Vagina (tissue), 2 donors: ENCODE measurements at regions not wholly inside any gene's neighbourhood (a gene's known extent, or its start where the extent isn't known, plus 50 kb on each side); places are given as distances from the start of the nearest gene placed in this dataset.

Experiments
- DNase-seq, 2 donors: peaks; one replicate each; pipeline ENCODE4 v3.0.0-alpha.2; 2017; ENCODE audit errors: extremely low spot score in 2 of 2
- H3K27ac ChIP-seq: fragments of 200-600 bp; sonication (generic); one replicate; pipeline ENCODE4 v1.5.1; 2019
- H3K27me3 ChIP-seq: fragments of 200-600 bp; sonication (generic); one replicate; pipeline ENCODE4 v1.5.1; 2019
- H3K36me3 ChIP-seq, 2 donors: fragments of 200-600 bp; sonication (generic); one replicate each; pipeline ENCODE4 v1.5.1; 2017 to 2019
- H3K4me1 ChIP-seq: fragments of 200-600 bp; sonication (generic); one replicate; pipeline ENCODE4 v1.5.1; 2019
- H3K4me3 ChIP-seq, 2 donors: fragments of 200-600 bp; sonication (generic); 1 replicate in 1 of 2; 2 replicates in 1 of 2; pipeline ENCODE4 v1.5.1; 2016 to 2019
- H3K9me3 ChIP-seq: fragments of 200-600 bp; sonication (generic); one replicate; pipeline ENCODE4 v1.5.1; 2019
- CTCF ChIP-seq, 3 experiments: fragments of 450-650 bp in 2 of 3; fragments of 200-600 bp in 1 of 3; sonication (generic) in 1 of 3; IDR thresholded peaks; one replicate each; pipeline ENCODE4 v1.5.1; 2017 to 2019; ENCODE audit warnings: antibody characterized with exemption in 3 of 3, mild to moderate bottlenecking in 2 of 3, moderate library complexity in 2 of 3
- POLR2A ChIP-seq, 2 donors: fragments of 450-650 bp; IDR thresholded peaks; one replicate each; pipeline ENCODE4 v1.6.1; 2017; ENCODE audit warnings: antibody characterized with exemption in 2 of 2, mild to moderate bottlenecking in 2 of 2, moderate library complexity in 2 of 2
- POLR2AphosphoS5 ChIP-seq, 2 donors: sonication (generic); formaldehyde crosslinking; IDR thresholded peaks; one replicate each; pipeline ENCODE4 v1.9.0; 2017; ENCODE audit warnings: antibody characterized with exemption in 2 of 2, mild to moderate bottlenecking in 2 of 2, low read depth in 1 of 2; ENCODE audit not compliant: insufficient read depth in 1 of 2
- intact Hi-C: fragments of 100-400 bp; cut with DNase I; formaldehyde crosslinking; loops from one replicate; pipeline ENCODE4 v1.15.1; 2023

DNA sequence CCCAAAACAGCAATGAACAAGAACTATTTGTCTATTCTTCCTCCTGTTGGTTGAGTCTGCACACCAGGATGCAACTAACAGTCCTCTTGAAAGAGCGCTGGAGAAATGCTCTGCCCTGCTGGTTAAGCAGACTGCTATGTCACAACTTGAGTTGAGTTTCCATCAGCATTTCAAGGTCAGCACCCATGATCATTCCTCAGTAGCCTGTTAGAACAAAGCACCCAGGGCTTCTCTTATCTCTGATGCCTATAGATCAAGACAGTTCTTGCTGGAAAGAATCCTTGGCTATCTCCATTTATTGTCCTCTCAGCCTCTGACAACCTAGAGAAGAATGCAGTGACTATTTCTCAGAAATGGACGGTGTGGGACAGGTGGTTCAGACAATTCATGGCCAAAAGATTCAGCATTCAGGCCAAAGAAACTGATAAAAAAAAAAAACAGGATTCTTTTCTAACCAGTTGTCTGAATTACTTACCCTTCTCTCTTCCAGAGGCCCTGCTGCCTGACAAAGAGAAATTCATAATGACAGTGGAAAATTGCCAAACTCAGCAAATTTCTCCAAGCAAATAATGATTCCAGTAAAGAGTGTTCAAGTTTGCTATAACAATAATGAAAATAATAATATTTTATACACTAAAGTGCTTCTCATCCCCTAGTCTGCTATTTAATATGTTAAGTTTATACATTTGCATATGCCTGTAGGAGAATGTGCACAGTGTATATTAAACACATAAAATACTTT, 306.7 kb downstream of the EMP1 start:
- Histone ChIP-seq H3K4me3 (no peak overlapping the region), H3K9me3 (no peaks in the 10 kb centered on the region), H3K4me1 (no peaks in the 10 kb centered on the region), H3K27ac (no peak overlapping the region), H3K36me3 (no peaks in the 10 kb centered on the region), H3K27me3 (no peaks in the 10 kb centered on the region)
- TF ChIP-seq POLR2AphosphoS5 (IDR thresholded peaks at IDR 0.05; ENCODE audit: insufficient read depth in 1 of 2, low read depth in 1 of 2) (no peak), CTCF (IDR thresholded peaks at IDR 0.05) (no peak), POLR2A (IDR thresholded peaks at IDR 0.05) (no peak)
- intact Hi-C loops = no loop called here
- no peak for DNase-seq

- Histone ChIP-seq H3K27me3 (no peaks in the 10 kb centered on the region), H3K27ac (no peak overlapping the region), H3K4me1 (no peaks in the 10 kb centered on the region), H3K4me3 (no peak overlapping the region), H3K36me3 (no peaks in the 10 kb centered on the region), H3K9me3 (no peaks in the 10 kb centered on the region)
- no peak for TF ChIP-seq POLR2AphosphoS5 (IDR thresholded peaks at IDR 0.05; ENCODE audit: insufficient read depth in 1 of 2, low read depth in 1 of 2)
- TF ChIP-seq CTCF (IDR thresholded peaks at IDR 0.05) = no peak
- TF ChIP-seq POLR2A (IDR thresholded peaks at IDR 0.05) = no peak
- intact Hi-C loops = no loop called here
- no peak for DNase-seq
Observed at GRCh38 chr12:13499008-13499407, 302.5 kb downstream of the EMP1 start.

DNA sequence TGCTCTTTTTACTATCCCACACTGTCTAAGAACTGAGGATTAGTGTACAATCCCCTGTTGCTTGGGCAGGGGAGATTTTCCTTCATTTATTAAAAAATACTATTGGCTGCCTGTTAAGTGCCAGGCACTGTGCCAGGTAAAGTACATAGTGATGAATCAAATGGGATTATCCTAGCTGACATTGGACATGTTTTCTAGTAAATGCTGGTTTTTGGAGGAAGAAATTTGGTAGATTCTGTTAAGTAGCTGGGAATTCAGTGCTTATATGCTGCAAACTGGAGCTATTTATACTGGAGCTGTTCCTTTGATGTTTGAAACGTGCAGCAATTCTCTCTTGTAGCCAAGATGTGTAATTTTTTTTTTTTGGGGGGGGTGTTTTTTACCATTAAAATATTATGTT, 299.6 kb downstream of the EMP1 start:
- Histone ChIP-seq H3K4me1 (no peaks in the 10 kb centered on the region), H3K27me3 (no peaks in the 10 kb centered on the region), H3K9me3 (no peaks in the 10 kb centered on the region), H3K27ac (no peak overlapping the region), H3K4me3 (no peak overlapping the region), H3K36me3 (no peaks in the 10 kb centered on the region)
- intact Hi-C loops = no loop called here
- no peak for DNase-seq
- TF ChIP-seq POLR2AphosphoS5 (IDR thresholded peaks at IDR 0.05; ENCODE audit: insufficient read depth in 1 of 2, low read depth in 1 of 2) (no peak), CTCF (IDR thresholded peaks at IDR 0.05) (no peak), POLR2A (IDR thresholded peaks at IDR 0.05) (no peak)

DNA sequence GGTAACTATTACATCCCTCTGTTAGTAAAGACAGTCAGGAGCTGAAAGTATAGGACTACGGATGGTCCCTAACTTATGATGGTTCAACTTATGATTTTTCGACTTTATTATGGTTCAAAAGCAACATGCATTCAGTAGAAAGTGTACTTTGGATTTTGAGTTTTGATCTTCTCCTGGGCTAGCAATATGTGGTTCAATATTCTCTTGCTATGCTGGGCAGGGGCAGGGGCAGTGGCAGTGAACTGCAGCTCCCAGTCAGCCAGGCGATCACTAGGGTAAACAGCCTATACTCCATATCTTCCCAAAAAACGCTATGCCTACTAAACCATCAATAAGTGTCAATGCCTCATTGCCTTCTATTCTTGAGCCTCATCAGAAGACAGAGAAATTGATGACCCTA, 292.7 kb downstream of the EMP1 start:
- H3K36me3 ChIP-seq = no peaks in the 10 kb centered on the region
- DNase-seq = no peak
- H3K4me3 ChIP-seq = no peak overlapping the region
- no peak overlapping the region for H3K27ac ChIP-seq
- TF ChIP-seq CTCF (IDR thresholded peaks at IDR 0.05) = no peak
- intact Hi-C loops = no loop called here
- no peaks in the 10 kb centered on the region for H3K27me3 ChIP-seq
- no peaks in the 10 kb centered on the region for H3K9me3 ChIP-seq
- H3K4me1 ChIP-seq = no peaks in the 10 kb centered on the region

- no peaks in the 10 kb centered on the region for H3K9me3 ChIP-seq
- no peak overlapping the region for H3K27ac ChIP-seq
- no peaks in the 10 kb centered on the region for H3K36me3 ChIP-seq
- DNase-seq = no peak
- TF ChIP-seq CTCF (IDR thresholded peaks at IDR 0.05) = no peak
- no peak for TF ChIP-seq POLR2A (IDR thresholded peaks at IDR 0.05)
- TF ChIP-seq POLR2AphosphoS5 (IDR thresholded peaks at IDR 0.05; ENCODE audit: insufficient read depth in 1 of 2, low read depth in 1 of 2) = no peak
- H3K4me3 ChIP-seq = no peak overlapping the region
- H3K4me1 ChIP-seq = no peaks in the 10 kb centered on the region
- intact Hi-C loops = no loop called here
- H3K27me3 ChIP-seq = no peaks in the 10 kb centered on the region
Observed at GRCh38 chr12:13487326-13487725, 290.8 kb downstream of the EMP1 start.
